ENCODE measurements at regions not wholly inside any gene's neighbourhood (a gene's known extent, or its start where the extent isn't known, plus 50 kb on each side); places are given as distances from the start of the nearest gene placed in this dataset.

GRCh38 chr11:28657378-28658030 lies 549.3 kb downstream of the METTL15 start:
- Histone ChIP-seq H3K4me1 (no peaks in the 10 kb centered on the region), H3K4me3 (no peak overlapping the region), H3K27ac (no peak overlapping the region), H3K36me3 (no peaks in the 10 kb centered on the region), H3K27me3 (no peaks in the 10 kb centered on the region), H3K9me3 (no peaks in the 10 kb centered on the region)
- DNase-seq (ENCODE audit: low spot score): no peak
- TF ChIP-seq CTCF (IDR thresholded peaks at IDR 0.05): no peak

- TF ChIP-seq CTCF (IDR thresholded peaks at IDR 0.05): no peak
- DNase-seq (ENCODE audit: low spot score): no peak
These were observed 546.0 kb downstream of the METTL15 start for GRCh38 chr11:28654191-28654590.

GRCh38 chr11:28649922-28650321 lies 541.7 kb downstream of the METTL15 start:
- TF ChIP-seq CTCF (IDR thresholded peaks at IDR 0.05): no peak
- Histone ChIP-seq H3K36me3 (no peaks in the 10 kb centered on the region), H3K4me1 (no peaks in the 10 kb centered on the region), H3K27ac (no peak overlapping the region), H3K9me3 (no peaks in the 10 kb centered on the region), H3K27me3 (no peaks in the 10 kb centered on the region), H3K4me3 (no peak overlapping the region)
- DNase-seq (ENCODE audit: low spot score): no peak

More at GRCh38 chr11:28654191-28654590, 546.0 kb downstream of the METTL15 start:
- no peak overlapping the region for H3K4me3 ChIP-seq
- no peaks in the 10 kb centered on the region for H3K4me1 ChIP-seq
- H3K27me3 ChIP-seq: no peaks in the 10 kb centered on the region
- no peaks in the 10 kb centered on the region for H3K9me3 ChIP-seq
- no peak overlapping the region for H3K27ac ChIP-seq
- no peaks in the 10 kb centered on the region for H3K36me3 ChIP-seq

- Histone ChIP-seq H3K27me3 (no peaks in the 10 kb centered on the region), H3K36me3 (no peaks in the 10 kb centered on the region), H3K4me1 (no peaks in the 10 kb centered on the region), H3K27ac (no peak overlapping the region), H3K4me3 (no peak overlapping the region), H3K9me3 (no peaks in the 10 kb centered on the region)
- TF ChIP-seq CTCF (IDR thresholded peaks at IDR 0.05): no peak
- DNase-seq (ENCODE audit: low spot score): no peak
These were observed 528.4 kb downstream of the METTL15 start for GRCh38 chr11:28636566-28636965.

- no peak for TF ChIP-seq CTCF (IDR thresholded peaks at IDR 0.05)
- no peaks in the 10 kb centered on the region for H3K9me3 ChIP-seq
- no peaks in the 10 kb centered on the region for H3K4me1 ChIP-seq
- no peaks in the 10 kb centered on the region for H3K36me3 ChIP-seq
- no peak overlapping the region for H3K4me3 ChIP-seq
- no peak overlapping the region for H3K27ac ChIP-seq
- DNase-seq (ENCODE audit: low spot score): no peak
- no peaks in the 10 kb centered on the region for H3K27me3 ChIP-seq
These were observed 527.8 kb downstream of the METTL15 start for GRCh38 chr11:28636033-28636432.

- Histone ChIP-seq H3K27ac (no peak overlapping the region), H3K4me1 (no peaks in the 10 kb centered on the region), H3K4me3 (no peak overlapping the region), H3K36me3 (no peaks in the 10 kb centered on the region), H3K9me3 (no peaks in the 10 kb centered on the region), H3K27me3 (no peaks in the 10 kb centered on the region)
- no peak for TF ChIP-seq CTCF (IDR thresholded peaks at IDR 0.05)
- no peak for DNase-seq (ENCODE audit: low spot score)
These were observed 524.1 kb downstream of the METTL15 start for GRCh38 chr11:28632338-28632737.

Measured in right atrium auricular region (tissue), 2 donors.